ENCODE measurements at regions not wholly inside any gene's neighbourhood (a gene's known extent, or its start where the extent isn't known, plus 50 kb on each side); places are given as distances from the start of the nearest gene placed in this dataset.

GRCh38 chr6:164097551-164098398 is 683.3 kb downstream of the QKI start:
- TF ChIP-seq CTCF (IDR thresholded peaks at IDR 0.05 in 4 of 5, conservative IDR thresholded peaks at IDR 0.05 in 1 of 5) = peak in 3 of 5 experiments; percentile 32 to 47 (median 38)
- TF ChIP-seq POLR2A (IDR thresholded peaks at IDR 0.05) = no peak

Measured in gastrocnemius medialis (tissue), 4 donors.